GM11168 (cell line): ENCODE measurements at regions not wholly inside any gene's neighbourhood (a gene's known extent, or its start where the extent isn't known, plus 50 kb on each side); places are given as distances from the start of the nearest gene placed in this dataset.
"Not testable (repeated sequence)": the region's sequence is repeated elsewhere in the genome, so short reads cannot be mapped to it uniquely, and the experiment has no call there.

Experiments
- in situ Hi-C: fragments of 300-500 bp; cut with MboI; formaldehyde crosslinking; loops from one replicate; pipeline ENCODE4 v1.12.0; 2022; ENCODE audit warnings: low sequenced_read_pairs; ENCODE audit not compliant: unreplicated experiment

- in situ Hi-C loops, result no loop called here
Measured at GRCh38 chr2:225773148-225773547, 373.6 kb downstream of the NYAP2 start.

GRCh38 chr2:225771701-225772100, 372.2 kb downstream of the NYAP2 start:
- in situ Hi-C loops, result no loop called here

- in situ Hi-C loops, result no loop called here
Measured at GRCh38 chr2:225768741-225769140, 369.2 kb downstream of the NYAP2 start.

GRCh38 chr2:225766431-225766830, 366.9 kb downstream of the NYAP2 start:
- in situ Hi-C loops, result no loop called here

GRCh38 chr2:225765820-225766219, 366.3 kb downstream of the NYAP2 start:
- in situ Hi-C loops, result no loop called here

GRCh38 chr2:225764346-225764745, 364.8 kb downstream of the NYAP2 start:
- in situ Hi-C loops, result no loop called here

GRCh38 chr2:225763711-225764110, 364.2 kb downstream of the NYAP2 start:
- in situ Hi-C loops, result no loop called here

GRCh38 chr2:225761396-225761795, 361.9 kb downstream of the NYAP2 start:
- in situ Hi-C loops, result no loop called here

- in situ Hi-C loops, result no loop called here
Measured at GRCh38 chr2:225757248-225757647, 357.7 kb downstream of the NYAP2 start.

GRCh38 chr2:225756198-225756597, 356.7 kb downstream of the NYAP2 start:
- in situ Hi-C loops, result no loop called here

GRCh38 chr2:225748609-225749008, 349.1 kb downstream of the NYAP2 start:
- in situ Hi-C loops, result no loop called here

GRCh38 chr2:225743996-225744395, 344.5 kb downstream of the NYAP2 start:
- in situ Hi-C loops, result not testable (repeated sequence)

GRCh38 chr2:225742487-225742886, 343.0 kb downstream of the NYAP2 start:
- in situ Hi-C loops, result no loop called here

- in situ Hi-C loops, result no loop called here
Measured at GRCh38 chr2:225740086-225740485, 340.6 kb downstream of the NYAP2 start.

- in situ Hi-C loops, result no loop called here
Measured at GRCh38 chr2:225739328-225739727, 339.8 kb downstream of the NYAP2 start.

- in situ Hi-C loops, result no loop called here
Measured at GRCh38 chr2:225738735-225739134, 339.2 kb downstream of the NYAP2 start.

GRCh38 chr2:225737556-225737955, 338.0 kb downstream of the NYAP2 start:
- in situ Hi-C loops, result no loop called here

- in situ Hi-C loops, result no loop called here
Measured at GRCh38 chr2:225735844-225736243, 336.3 kb downstream of the NYAP2 start.

- in situ Hi-C loops, result no loop called here
Measured at GRCh38 chr2:225725726-225726125, 326.2 kb downstream of the NYAP2 start.
